Esophagus squamous epithelium (tissue), 5 donors: ENCODE measurements at regions not wholly inside any gene's neighbourhood (a gene's known extent, or its start where the extent isn't known, plus 50 kb on each side); places are given as distances from the start of the nearest gene placed in this dataset.

Source experiments
- DNase-seq: peaks from one replicate; lab custom pipeline; 2025; lab: John Stamatoyannopoulos, UW
- H3K27ac ChIP-seq, 4 donors: fragments of 200-600 bp; sonication (generic); one replicate each; pipeline ENCODE4 v1.5.1; 2016 to 2019; ENCODE audit warnings: mild to moderate bottlenecking in 1 of 4
- H3K27me3 ChIP-seq, 4 donors: fragments of 200-600 bp; sonication (generic); 1 replicate in 3 of 4; 2 replicates in 1 of 4; pipeline versions ENCODE4 v1.5.1 to v1.6.0; 2017 to 2021; ENCODE audit warnings: antibody characterized with exemption in 1 of 4
- H3K36me3 ChIP-seq, 3 donors: fragments of 200-600 bp; sonication (generic); one replicate each; pipeline ENCODE4 v1.5.1; 2016 to 2019
- H3K4me1 ChIP-seq, 3 donors: fragments of 200-600 bp; sonication (generic); one replicate each; pipeline ENCODE4 v1.5.1; 2017 to 2019
- H3K4me3 ChIP-seq, 4 donors: fragments of 200-600 bp; sonication (generic); 1 replicate in 3 of 4; 2 replicates in 1 of 4; pipeline ENCODE4 v1.5.1; 2016 to 2019; ENCODE audit warnings: mild to moderate bottlenecking in 2 of 4, moderate library complexity in 1 of 4
- H3K9me3 ChIP-seq, 3 donors: fragments of 200-600 bp; sonication (generic); one replicate each; pipeline ENCODE4 v1.5.1; 2016 to 2019
- POLR2A ChIP-seq, 4 donors: fragments of 450-650 bp; IDR thresholded peaks; one replicate each; pipeline ENCODE4 v1.6.1; 2017; ENCODE audit warnings: antibody characterized with exemption in 4 of 4, mild to moderate bottlenecking in 4 of 4, moderate library complexity in 3 of 4
- WGBS, 2 donors: methylation state at CpG; one replicate each; pipeline ENCODE4 v1.1.5; 2018; 5-methylcytosine and 5-hydroxymethylcytosine counted together
- intact Hi-C: fragments of 100-400 bp; cut with DNase I; formaldehyde crosslinking; loops from one replicate; pipeline ENCODE4 v1.15.0; 2022
- TF ChIP-seq, protein P1 (sequence below), 6 experiments: fragments of 450-650 bp in 4 of 6; fragments of 200-600 bp in 2 of 6; sonication (generic) in 2 of 6; IDR thresholded peaks; one replicate each; pipeline ENCODE4 v1.5.1; 2016 to 2019; ENCODE audit warnings: antibody characterized with exemption in 6 of 6, mild to moderate bottlenecking in 4 of 6, moderate library complexity in 4 of 6
- donor health status: DM: yes; HTN: yes; CAD: no.

DNA sequence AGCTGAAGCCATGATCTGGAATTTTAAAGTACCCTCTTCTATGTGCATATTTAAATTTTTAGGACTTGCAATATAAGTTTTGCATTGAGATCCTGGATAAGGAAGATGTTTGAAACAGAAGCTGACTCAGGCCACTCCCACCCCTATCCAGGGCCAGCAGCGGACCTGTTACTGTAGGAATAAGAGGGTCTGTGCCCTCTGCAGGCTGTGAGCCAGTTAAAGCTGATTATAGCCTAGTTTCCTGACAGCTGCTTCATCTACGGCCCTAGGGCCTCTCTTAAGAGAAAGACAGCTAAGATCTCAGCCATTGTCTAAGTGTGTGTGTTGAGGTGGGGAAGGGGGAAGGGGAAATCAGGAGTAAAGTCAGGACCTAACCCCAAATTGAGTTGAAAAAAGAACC, 234.0 kb downstream of the HAUS1 start:
- peaks cover 16 to 53% (median 21%) of the 10 kb centered on the region in 3 donors for H3K4me1 ChIP-seq
- 36 to 48% methylated on average over 2 of the region's 2 CpGs for WGBS, 2 donors
- no peaks in the 10 kb centered on the region for H3K36me3 ChIP-seq
- no peak overlapping the region for H3K27ac ChIP-seq
- no peak overlapping the region for H3K4me3 ChIP-seq
- no peaks in the 10 kb centered on the region for H3K9me3 ChIP-seq
- peaks cover 0 to 28% (median 0%) of the 10 kb centered on the region in 4 donors for H3K27me3 ChIP-seq
- no peak for DNase-seq
- intact Hi-C loops, result no loop called here
- TF ChIP-seq, protein P1, sequence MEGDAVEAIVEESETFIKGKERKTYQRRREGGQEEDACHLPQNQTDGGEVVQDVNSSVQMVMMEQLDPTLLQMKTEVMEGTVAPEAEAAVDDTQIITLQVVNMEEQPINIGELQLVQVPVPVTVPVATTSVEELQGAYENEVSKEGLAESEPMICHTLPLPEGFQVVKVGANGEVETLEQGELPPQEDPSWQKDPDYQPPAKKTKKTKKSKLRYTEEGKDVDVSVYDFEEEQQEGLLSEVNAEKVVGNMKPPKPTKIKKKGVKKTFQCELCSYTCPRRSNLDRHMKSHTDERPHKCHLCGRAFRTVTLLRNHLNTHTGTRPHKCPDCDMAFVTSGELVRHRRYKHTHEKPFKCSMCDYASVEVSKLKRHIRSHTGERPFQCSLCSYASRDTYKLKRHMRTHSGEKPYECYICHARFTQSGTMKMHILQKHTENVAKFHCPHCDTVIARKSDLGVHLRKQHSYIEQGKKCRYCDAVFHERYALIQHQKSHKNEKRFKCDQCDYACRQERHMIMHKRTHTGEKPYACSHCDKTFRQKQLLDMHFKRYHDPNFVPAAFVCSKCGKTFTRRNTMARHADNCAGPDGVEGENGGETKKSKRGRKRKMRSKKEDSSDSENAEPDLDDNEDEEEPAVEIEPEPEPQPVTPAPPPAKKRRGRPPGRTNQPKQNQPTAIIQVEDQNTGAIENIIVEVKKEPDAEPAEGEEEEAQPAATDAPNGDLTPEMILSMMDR (IDR thresholded peaks at IDR 0.05), result no peak
- TF ChIP-seq POLR2A (IDR thresholded peaks at IDR 0.05), result no peak

DNA sequence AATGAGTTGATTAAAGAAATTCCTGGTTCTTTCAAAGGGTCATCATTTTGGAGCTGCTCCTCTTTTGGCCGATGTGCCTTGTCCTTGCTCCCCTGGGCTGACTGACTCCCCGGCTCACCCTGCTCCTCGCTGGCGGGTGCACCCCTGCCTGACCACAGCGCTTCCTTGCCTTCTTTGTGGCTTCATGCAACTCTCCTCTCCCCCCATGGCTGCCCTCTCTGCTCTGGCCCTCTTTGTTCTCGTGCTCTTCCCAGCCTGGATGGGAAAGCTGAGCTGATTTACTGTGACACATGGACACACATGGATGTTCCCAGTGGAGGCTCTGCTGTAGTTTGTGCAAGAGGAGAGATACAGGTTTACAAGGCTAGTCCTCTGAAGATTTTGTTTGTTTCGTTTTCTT, 234.6 kb downstream of the HAUS1 start:
- no peak overlapping the region for H3K27ac ChIP-seq
- no peak for DNase-seq
- intact Hi-C loops, result no loop called here
- H3K36me3 ChIP-seq, result no peaks in the 10 kb centered on the region
- TF ChIP-seq POLR2A (IDR thresholded peaks at IDR 0.05), result no peak
- TF ChIP-seq, protein P1 (IDR thresholded peaks at IDR 0.05), result no peak
- WGBS, 2 donors, result 72 to 76% methylated on average over 7 of the region's 7 CpGs
- peaks cover 20 to 53% (median 21%) of the 10 kb centered on the region in 3 donors for H3K4me1 ChIP-seq
- peaks cover 0 to 22% (median 0%) of the 10 kb centered on the region in 4 donors for H3K27me3 ChIP-seq
- no peaks in the 10 kb centered on the region for H3K9me3 ChIP-seq
- no peak overlapping the region for H3K4me3 ChIP-seq

DNA sequence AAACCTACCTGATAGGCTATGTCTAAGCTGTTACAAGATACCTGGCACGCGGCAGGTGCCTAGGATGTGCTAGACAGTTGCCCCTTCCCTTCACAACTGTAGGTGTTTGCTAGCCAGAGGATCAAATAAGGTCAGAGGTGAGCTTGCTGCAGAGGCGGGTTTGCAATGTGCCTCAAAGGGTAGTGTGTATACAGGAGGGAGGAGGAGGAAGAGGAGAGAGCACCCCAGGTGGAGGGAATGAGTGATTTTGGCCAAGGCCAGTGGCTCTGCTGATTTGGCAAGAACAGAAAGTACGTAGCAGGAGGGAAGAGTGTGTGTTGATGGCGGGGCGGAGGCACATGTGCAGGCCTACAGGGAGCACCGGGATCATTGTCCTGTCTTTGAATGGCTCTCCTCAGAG, 236.5 kb downstream of the HAUS1 start:
- DNase-seq, result no peak
- no peak overlapping the region for H3K27ac ChIP-seq
- no peak for TF ChIP-seq POLR2A (IDR thresholded peaks at IDR 0.05)
- TF ChIP-seq, protein P1 (IDR thresholded peaks at IDR 0.05), result no peak
- no peak overlapping the region for H3K4me3 ChIP-seq
- H3K27me3 ChIP-seq, result peaks cover 0 to 4% (median 0%) of the 10 kb centered on the region in 4 donors
- no peaks in the 10 kb centered on the region for H3K36me3 ChIP-seq
- intact Hi-C loops, result no loop called here
- H3K9me3 ChIP-seq, result no peaks in the 10 kb centered on the region
- whole genome bisulfite sequencing, 2 donors, result 81 to 92% methylated on average over 7 of the region's 7 CpGs
- H3K4me1 ChIP-seq, result peaks cover 11 to 47% (median 18%) of the 10 kb centered on the region in 3 donors

DNA sequence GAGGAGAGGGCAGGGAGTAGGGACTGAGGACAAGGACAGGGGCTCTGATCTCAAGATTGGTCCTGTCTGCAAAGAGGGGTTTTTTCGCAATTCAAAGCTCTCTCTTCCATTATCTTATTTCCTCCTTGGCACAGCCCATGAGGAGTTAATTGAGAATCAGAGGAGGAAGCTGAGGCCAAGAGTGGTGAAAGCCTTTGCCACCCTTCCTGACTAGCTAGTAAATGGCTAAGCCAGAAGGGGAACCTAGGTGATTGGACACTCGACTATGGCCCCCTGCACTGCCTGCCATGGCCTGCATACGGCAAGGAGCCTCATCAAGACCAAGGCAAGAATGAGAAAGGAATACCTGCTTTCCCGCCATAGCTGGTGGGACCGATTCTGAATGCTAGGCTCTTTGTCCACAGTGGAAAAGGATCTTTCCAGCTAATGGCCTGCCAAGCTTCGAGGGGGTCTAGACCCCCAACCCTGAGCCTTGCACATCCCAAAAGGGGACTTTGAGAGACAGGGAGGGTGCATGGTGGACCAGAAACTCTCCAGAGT, 237.9 kb downstream of the HAUS1 start:
- no peak for DNase-seq
- Histone ChIP-seq H3K4me3 (no peak overlapping the region), H3K36me3 (no peaks in the 10 kb centered on the region), H3K27me3 (no peaks in the 10 kb centered on the region), H3K9me3 (no peaks in the 10 kb centered on the region), H3K27ac (no peak overlapping the region), H3K4me1 (peaks cover 8 to 34% (median 15%) of the 10 kb centered on the region in 3 donors)
- WGBS, 2 donors, result 70 to 84% methylated on average over 1 to 5 of the region's 6 CpGs
- TF ChIP-seq POLR2A (IDR thresholded peaks at IDR 0.05), result no peak
- TF ChIP-seq, protein P1 (IDR thresholded peaks at IDR 0.05), result no peak
- intact Hi-C loops, result no loop called here

DNA sequence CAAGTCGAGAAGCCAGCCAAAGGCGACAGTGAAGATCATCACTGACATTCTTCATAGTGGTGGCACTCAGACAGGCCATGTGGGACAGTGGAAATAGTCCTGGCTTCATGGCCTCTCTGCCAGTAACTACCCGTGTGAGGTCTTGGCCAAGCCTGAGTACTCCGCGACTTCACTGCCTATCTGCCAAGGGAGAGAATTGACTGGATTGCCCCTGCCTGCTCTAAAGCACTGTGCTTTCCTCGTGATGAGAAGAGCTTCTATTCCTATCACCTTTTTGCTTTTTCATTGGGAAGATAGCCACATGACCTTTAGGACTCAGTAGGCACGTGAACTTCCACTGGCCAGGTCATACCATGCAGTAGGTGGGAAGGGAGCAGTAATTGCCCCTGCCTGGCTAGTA, 239.3 kb downstream of the HAUS1 start:
- intact Hi-C loops, result no loop called here
- 71 to 76% methylated on average over 6 of the region's 7 CpGs for WGBS, 2 donors
- Histone ChIP-seq H3K36me3 (no peaks in the 10 kb centered on the region), H3K4me1 (peaks cover 8 to 22% (median 15%) of the 10 kb centered on the region in 3 donors), H3K9me3 (no peaks in the 10 kb centered on the region), H3K27me3 (no peaks in the 10 kb centered on the region), H3K27ac (no peak overlapping the region), H3K4me3 (no peak overlapping the region)
- no peak for TF ChIP-seq POLR2A (IDR thresholded peaks at IDR 0.05)
- TF ChIP-seq, protein P1 (IDR thresholded peaks at IDR 0.05), result no peak
- no peak for DNase-seq
